Neural crest cell (in vitro differentiated cells): ENCODE measurements at regions not wholly inside any gene's neighbourhood (a gene's known extent, or its start where the extent isn't known, plus 50 kb on each side); places are given as distances from the start of the nearest gene placed in this dataset.

Source experiments
- DNase-seq: peaks from one replicate; pipeline ENCODE4 v3.0.0; 2021; ENCODE audit warnings: low read depth, mixed read lengths, low spot score
- H3K27ac Mint-ChIP-seq: one replicate; pipeline ENCODE4 v1.8.0; 2021; ENCODE audit warnings: mild to moderate bottlenecking, mixed read lengths; ENCODE audit not compliant: unreplicated experiment
- H3K27me3 Mint-ChIP-seq: 2 replicates; pipeline ENCODE4 v1.8.0; 2021; ENCODE audit warnings: low read depth, mild to moderate bottlenecking, mixed read lengths
- H3K36me3 Mint-ChIP-seq: 2 replicates; pipeline ENCODE4 v1.8.0; 2021; ENCODE audit warnings: low read depth, mild to moderate bottlenecking, mixed read lengths
- H3K4me1 Mint-ChIP-seq: 2 replicates; pipeline ENCODE4 v1.8.0; 2021; ENCODE audit warnings: mixed read lengths
- H3K4me3 Mint-ChIP-seq: one replicate; pipeline ENCODE4 v1.8.0; 2021; ENCODE audit warnings: mild to moderate bottlenecking, mixed read lengths
- H3K9me3 Mint-ChIP-seq: 2 replicates; pipeline ENCODE4 v1.8.0; 2021; ENCODE audit warnings: mixed read lengths
- TF ChIP-seq, protein P1 (sequence below): fragments of 200-600 bp; sonication (generic); conservative IDR thresholded peaks from 2 replicates; pipeline ENCODE4 v1.5.0; 2021; ENCODE audit warnings: antibody characterized with exemption, mild to moderate bottlenecking

DNA sequence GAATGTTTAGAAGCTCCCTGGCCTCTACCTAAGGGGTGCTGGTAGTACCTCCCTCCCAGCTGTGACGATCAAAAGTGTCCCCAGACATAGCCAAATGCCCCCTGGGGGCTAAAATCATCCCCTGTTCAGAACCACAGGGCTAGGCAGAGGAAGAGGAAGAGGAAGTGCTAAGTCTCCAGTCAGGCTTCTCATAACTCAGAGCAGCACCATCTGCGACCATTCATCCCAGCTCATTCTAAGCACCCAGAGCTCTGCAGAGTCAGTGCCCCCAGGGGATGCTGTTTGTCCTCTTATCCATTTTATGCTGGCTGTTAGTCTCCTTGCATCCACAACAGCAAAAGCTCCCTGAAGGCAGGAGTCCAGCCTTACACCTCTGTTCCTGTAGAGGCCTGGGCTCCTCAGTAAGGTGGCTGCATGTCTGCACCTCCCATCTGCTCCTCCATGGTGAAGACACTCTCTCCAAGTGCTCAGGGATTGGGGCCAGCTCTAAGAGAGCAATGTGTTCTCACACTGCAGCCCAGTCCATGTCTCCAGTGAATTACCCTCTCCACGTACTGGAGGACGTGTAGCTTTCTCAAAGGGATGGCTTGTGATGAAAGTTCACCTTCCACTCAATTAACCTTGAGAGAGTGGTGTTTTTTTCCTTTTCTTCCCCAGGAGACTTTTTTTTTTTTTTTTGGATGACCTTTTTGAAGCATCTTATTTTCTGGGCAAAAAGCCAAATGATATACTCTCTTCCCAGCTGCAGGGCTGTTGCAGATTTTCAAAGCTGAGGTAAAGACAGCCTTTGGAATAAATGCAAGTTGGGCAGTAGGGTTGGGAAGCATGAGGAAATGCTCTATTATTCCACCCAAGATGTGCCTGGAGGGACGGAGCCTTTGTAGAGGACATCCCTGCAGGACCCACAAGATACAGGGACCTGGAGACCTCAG is 158.9 kb upstream of the SLC14A2 start:
- DNase-seq, result no peak
- TF ChIP-seq, protein P1, sequence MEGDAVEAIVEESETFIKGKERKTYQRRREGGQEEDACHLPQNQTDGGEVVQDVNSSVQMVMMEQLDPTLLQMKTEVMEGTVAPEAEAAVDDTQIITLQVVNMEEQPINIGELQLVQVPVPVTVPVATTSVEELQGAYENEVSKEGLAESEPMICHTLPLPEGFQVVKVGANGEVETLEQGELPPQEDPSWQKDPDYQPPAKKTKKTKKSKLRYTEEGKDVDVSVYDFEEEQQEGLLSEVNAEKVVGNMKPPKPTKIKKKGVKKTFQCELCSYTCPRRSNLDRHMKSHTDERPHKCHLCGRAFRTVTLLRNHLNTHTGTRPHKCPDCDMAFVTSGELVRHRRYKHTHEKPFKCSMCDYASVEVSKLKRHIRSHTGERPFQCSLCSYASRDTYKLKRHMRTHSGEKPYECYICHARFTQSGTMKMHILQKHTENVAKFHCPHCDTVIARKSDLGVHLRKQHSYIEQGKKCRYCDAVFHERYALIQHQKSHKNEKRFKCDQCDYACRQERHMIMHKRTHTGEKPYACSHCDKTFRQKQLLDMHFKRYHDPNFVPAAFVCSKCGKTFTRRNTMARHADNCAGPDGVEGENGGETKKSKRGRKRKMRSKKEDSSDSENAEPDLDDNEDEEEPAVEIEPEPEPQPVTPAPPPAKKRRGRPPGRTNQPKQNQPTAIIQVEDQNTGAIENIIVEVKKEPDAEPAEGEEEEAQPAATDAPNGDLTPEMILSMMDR, result no peak
- H3K36me3 Mint-ChIP-seq, result no peaks in the 10 kb centered on the region
- H3K4me3 Mint-ChIP-seq, result no peak overlapping the region
- no peaks in the 10 kb centered on the region for H3K9me3 Mint-ChIP-seq
- no peak overlapping the region for H3K27ac Mint-ChIP-seq
- peaks cover 10% of the 10 kb centered on the region for H3K4me1 Mint-ChIP-seq
- no peaks in the 10 kb centered on the region for H3K27me3 Mint-ChIP-seq

DNA sequence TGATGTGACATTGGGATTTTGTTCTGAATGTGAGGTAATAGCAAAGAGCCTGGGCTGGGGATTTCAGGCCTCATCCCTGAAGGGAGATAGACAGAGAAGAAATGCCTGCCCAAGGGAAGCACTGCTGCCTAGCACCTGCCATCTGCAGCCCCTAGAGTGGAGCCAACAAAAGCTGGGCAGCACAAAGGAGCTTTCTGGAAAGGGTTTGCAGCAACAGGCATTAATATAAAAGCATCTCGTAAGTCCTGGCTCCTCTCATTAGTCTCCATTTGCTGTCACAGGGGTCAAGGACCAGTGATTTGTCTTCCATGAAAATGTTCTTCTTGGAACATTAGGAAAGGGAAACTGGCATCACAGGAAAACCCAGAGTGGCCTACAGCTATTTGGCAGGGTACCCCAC is 157.2 kb upstream of the SLC14A2 start:
- TF ChIP-seq, protein P1, result no peak
- peaks cover 17% of the 10 kb centered on the region for H3K4me1 Mint-ChIP-seq
- H3K4me3 Mint-ChIP-seq, result no peak overlapping the region
- no peaks in the 10 kb centered on the region for H3K9me3 Mint-ChIP-seq
- H3K27ac Mint-ChIP-seq, result no peak overlapping the region
- no peak for DNase-seq
- no peaks in the 10 kb centered on the region for H3K27me3 Mint-ChIP-seq
- H3K36me3 Mint-ChIP-seq, result no peaks in the 10 kb centered on the region

DNA sequence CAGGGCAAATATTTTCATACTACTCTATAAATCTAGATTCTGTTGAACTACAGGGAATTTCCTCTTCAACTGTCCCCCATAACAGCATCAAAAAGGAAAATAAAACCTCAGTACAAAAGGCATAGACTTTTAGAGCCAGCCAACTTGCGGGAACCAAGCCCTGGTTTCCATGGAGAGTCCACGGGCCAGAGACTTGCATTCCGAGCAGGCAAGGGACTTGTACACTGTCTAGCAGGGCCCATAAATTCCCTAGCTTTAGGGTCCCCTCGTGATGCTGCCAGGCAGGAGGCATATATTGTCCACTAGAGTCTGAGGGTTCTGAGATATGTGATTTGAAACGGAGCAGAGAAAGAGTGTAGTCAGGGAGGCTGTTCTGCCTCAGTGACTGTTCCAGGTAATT is 153.1 kb upstream of the SLC14A2 start:
- DNase-seq, result no peak
- no peaks in the 10 kb centered on the region for H3K36me3 Mint-ChIP-seq
- TF ChIP-seq, protein P1, result no peak
- H3K27me3 Mint-ChIP-seq, result no peaks in the 10 kb centered on the region
- H3K4me3 Mint-ChIP-seq, result no peak overlapping the region
- H3K4me1 Mint-ChIP-seq, result peaks cover 22% of the 10 kb centered on the region
- H3K27ac Mint-ChIP-seq, result no peak overlapping the region
- no peaks in the 10 kb centered on the region for H3K9me3 Mint-ChIP-seq

DNA sequence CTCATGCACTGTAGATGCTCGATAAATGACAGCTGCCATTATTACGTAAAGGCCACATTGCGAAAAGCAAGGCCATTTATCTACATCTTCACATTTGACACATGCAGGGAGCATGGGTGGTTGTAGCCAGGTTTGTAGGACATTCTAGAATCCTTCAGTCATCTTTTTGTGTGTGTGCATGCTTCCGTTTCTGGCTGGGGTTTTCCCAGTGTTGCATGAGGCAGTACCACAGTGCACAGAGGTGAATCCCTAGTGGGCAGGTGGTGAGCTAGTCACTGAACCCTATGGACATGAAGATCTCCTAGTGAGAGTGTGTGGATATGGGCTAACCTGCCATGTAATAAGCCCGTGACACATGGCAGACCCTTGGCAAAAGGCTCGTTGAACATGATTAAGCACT is 151.8 kb upstream of the SLC14A2 start:
- Mint-ChIP-seq H3K36me3 (no peaks in the 10 kb centered on the region), H3K9me3 (no peaks in the 10 kb centered on the region)

DNA sequence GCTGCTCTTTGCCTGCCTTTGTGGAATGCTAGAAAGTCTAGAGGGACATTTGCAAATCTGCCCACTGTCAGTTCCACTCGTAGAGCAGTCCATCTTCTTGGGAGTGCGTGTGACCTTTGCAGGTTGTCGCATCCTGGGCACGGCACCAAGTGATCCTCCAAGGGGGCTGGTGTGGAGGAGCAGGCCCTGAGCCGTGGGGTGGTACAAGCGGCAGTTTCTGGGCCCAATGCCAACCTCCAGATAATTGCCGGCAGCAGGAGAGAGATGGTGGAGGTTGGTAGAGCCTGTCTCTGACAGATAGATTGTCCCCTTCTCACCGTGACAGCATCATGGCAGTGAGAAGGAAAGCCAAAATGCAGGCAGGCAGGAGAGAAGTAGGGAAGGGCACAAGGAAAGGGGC is 150.7 kb upstream of the SLC14A2 start:
- H3K4me1 Mint-ChIP-seq, result peaks cover 13% of the 10 kb centered on the region
- no peak overlapping the region for H3K27ac Mint-ChIP-seq
- H3K36me3 Mint-ChIP-seq, result no peaks in the 10 kb centered on the region
- H3K9me3 Mint-ChIP-seq, result no peaks in the 10 kb centered on the region
- H3K4me3 Mint-ChIP-seq, result no peak overlapping the region
- TF ChIP-seq, protein P1, result no peak
- H3K27me3 Mint-ChIP-seq, result no peaks in the 10 kb centered on the region
- no peak for DNase-seq

More for the DNA sequence above, 151.8 kb upstream of the SLC14A2 start:
- Mint-ChIP-seq H3K27ac (no peak overlapping the region), H3K4me3 (no peak overlapping the region), H3K27me3 (no peaks in the 10 kb centered on the region), H3K4me1 (peaks cover 13% of the 10 kb centered on the region)
- TF ChIP-seq, protein P1, result no peak
- DNase-seq, result no peak
